PFSK-1 (cell line): ENCODE measurements at regions not wholly inside any gene's neighbourhood (a gene's known extent, or its start where the extent isn't known, plus 50 kb on each side); places are given as distances from the start of the nearest gene placed in this dataset.

Experiments
- FOXP2 ChIP-seq: optimal IDR thresholded peaks from 2 replicates; pipeline ENCODE3; 2011; ENCODE audit warnings: borderline replicate concordance, control low read depth, inconsistent platforms; ENCODE audit not compliant: insufficient read depth; ENCODE audit errors: extremely low read length, extremely low read depth
- POLR2AphosphoS5 ChIP-seq: IDR thresholded peaks from 2 replicates; pipeline ENCODE4 v1.6.1; 2012; ENCODE audit warnings: low read depth, mild to moderate bottlenecking, control low read depth, low read length, moderate library complexity
- REST ChIP-seq, 2 experiments: IDR thresholded peaks; 2 replicates each; pipeline versions ENCODE4 v1.6.1 to v1.8.0; 2011 to 2012; ENCODE audit warnings: low read depth in 2 of 2, low read length in 2 of 2, control low read depth in 1 of 2, inconsistent platforms in 1 of 2, mild to moderate bottlenecking in 1 of 2, moderate library complexity in 1 of 2; ENCODE audit not compliant: insufficient read depth in 1 of 2
- SIN3A ChIP-seq: IDR thresholded peaks from 2 replicates; pipeline ENCODE4 v1.6.1; 2012; ENCODE audit warnings: mild to moderate bottlenecking, low read length, moderate library complexity, borderline replicate concordance; ENCODE audit not compliant: insufficient read depth
- TAF1 ChIP-seq: IDR thresholded peaks from 2 replicates; pipeline ENCODE4 v1.6.1; 2012; ENCODE audit warnings: low read length, control low read depth, borderline replicate concordance; ENCODE audit not compliant: insufficient read depth

- no peak for TF ChIP-seq POLR2AphosphoS5
- no peak for TF ChIP-seq SIN3A
- TF ChIP-seq REST (IDR thresholded peaks at IDR 0.05; ENCODE audit: insufficient read depth in 1 of 2, low read depth in 2 of 2, low read length in 2 of 2) = no peak
- no peak for TF ChIP-seq FOXP2
- no peak for TF ChIP-seq TAF1
Measured at GRCh38 chr3:110758208-110758607, 313.4 kb upstream of the NECTIN3 start.
